MCF 10A (cell line): ENCODE measurements at regions not wholly inside any gene's neighbourhood (a gene's known extent, or its start where the extent isn't known, plus 50 kb on each side); places are given as distances from the start of the nearest gene placed in this dataset.

Source experiments
- BruUV-seq: library from RNA; stranded (reverse); fragments of 400-500 nt; replicated peaks from 2 replicates; lab custom pipeline; 2021; lab: Mats Ljungman, UMichigan
- CTCF ChIA-PET: fragments of 300-600 bp; sonication (Branson Sonifier 250); formaldehyde crosslinking; extraction: SDS; loops from one replicate; lab custom pipeline; 2021; ENCODE audit warnings: antibody characterized with exemption, inconsistent platforms; lab: Yijun Ruan, JAX
- POLR2A ChIA-PET: fragments of 300-600, 350-650 bp; sonication (Branson Sonifier 250); formaldehyde crosslinking; extraction: SDS; loops from one replicate; lab custom pipeline; 2020; ENCODE audit warnings: antibody characterized with exemption, inconsistent platforms; lab: Yijun Ruan, JAX
- DNase-seq: peaks from one replicate; pipeline ENCODE4 v3.0.0-alpha.2; 2018; ENCODE audit not compliant: unreplicated experiment
- H3K27ac Mint-ChIP-seq: one replicate; pipeline ENCODE4 v1.8.0; 2022; ENCODE audit warnings: mild to moderate bottlenecking, low read depth, mixed read lengths; ENCODE audit not compliant: unreplicated experiment
- H3K27me3 Mint-ChIP-seq: one replicate; pipeline ENCODE4 v1.8.0; 2022; ENCODE audit warnings: mixed read lengths; ENCODE audit not compliant: insufficient read depth, unreplicated experiment
- H3K36me3 Mint-ChIP-seq: one replicate; pipeline ENCODE4 v1.8.0; 2022; ENCODE audit warnings: mild to moderate bottlenecking, moderate library complexity, mixed read lengths; ENCODE audit not compliant: insufficient read depth, unreplicated experiment
- H3K4me1 Mint-ChIP-seq: one replicate; pipeline ENCODE4 v1.8.0; 2022; ENCODE audit warnings: mixed read lengths; ENCODE audit not compliant: insufficient read depth, unreplicated experiment
- H3K4me3 Mint-ChIP-seq: one replicate; pipeline ENCODE4 v1.8.0; 2022; ENCODE audit warnings: mild to moderate bottlenecking, moderate library complexity, mixed read lengths; ENCODE audit not compliant: unreplicated experiment
- H3K9me3 Mint-ChIP-seq: one replicate; pipeline ENCODE4 v1.8.0; 2022; ENCODE audit warnings: mixed read lengths; ENCODE audit not compliant: unreplicated experiment
- CTCF ChIP-seq: fragments of 200-600 bp; IDR thresholded peaks from one replicate; pipeline ENCODE4 v1.8.0; 2022; ENCODE audit warnings: antibody characterized with exemption, mild to moderate bottlenecking; ENCODE audit not compliant: unreplicated experiment
- intact Hi-C: fragments of 100-400 bp; cut with micrococcal nuclease; formaldehyde crosslinking; loops from 2 replicates; pipeline ENCODE4 v1.14.1; 2022

- Mint-ChIP-seq H3K9me3 (no peaks in the 10 kb centered on the region), H3K4me1 (peaks cover 29% of the 10 kb centered on the region), H3K27ac (peak overlapping the region; percentile 77), H3K27me3 (no peaks in the 10 kb centered on the region), H3K4me3 (peak overlapping the region; percentile 10), H3K36me3 (peaks cover 6% of the 10 kb centered on the region)
- no peak for TF ChIP-seq CTCF
- intact Hi-C loops: no loop called here
- POLR2A ChIA-PET: interaction anchor here (2.0 kb wide), 1 partner anchor 90 kb away, joined by 10 read pairs; the partner anchor contains the start of gene AATF
- CTCF ChIA-PET: interaction anchor here (0.8 kb wide), 1 partner anchor 133 kb away, joined by 3 read pairs; no protein-coding TSS in a partner anchor
- DNase-seq: no peak
- no TSS peak for BruUV-seq
Observed at GRCh38 chr17:36859003-36859300, 78.3 kb upstream of the LHX1 start.

- no TSS peak for BruUV-seq
- H3K36me3 Mint-ChIP-seq: peaks cover 6% of the 10 kb centered on the region
- H3K4me3 Mint-ChIP-seq: no peak overlapping the region
- TF ChIP-seq CTCF: no peak
- no peaks in the 10 kb centered on the region for H3K9me3 Mint-ChIP-seq
- peaks cover 29% of the 10 kb centered on the region for H3K4me1 Mint-ChIP-seq
- intact Hi-C loops: no loop called here
- ChIA-PET POLR2A (no interaction called here), CTCF (no interaction called here)
- no peak for DNase-seq
- no peaks in the 10 kb centered on the region for H3K27me3 Mint-ChIP-seq
- no peak overlapping the region for H3K27ac Mint-ChIP-seq
Observed at GRCh38 chr17:36859706-36860105, 77.6 kb upstream of the LHX1 start.

GRCh38 chr17:36861531-36861930 lies 75.7 kb upstream of the LHX1 start:
- intact Hi-C loops: no loop called here
- no peak for TF ChIP-seq CTCF
- Mint-ChIP-seq H3K27ac (no peak overlapping the region), H3K9me3 (no peaks in the 10 kb centered on the region), H3K36me3 (no peaks in the 10 kb centered on the region), H3K4me3 (no peak overlapping the region), H3K27me3 (no peaks in the 10 kb centered on the region), H3K4me1 (peaks cover 17% of the 10 kb centered on the region)
- no peak for DNase-seq
- BruUV-seq: no TSS peak
- ChIA-PET CTCF (no interaction called here), POLR2A (no interaction called here)

GRCh38 chr17:36862116-36862920 lies 75.0 kb upstream of the LHX1 start:
- Mint-ChIP-seq H3K36me3 (no peaks in the 10 kb centered on the region), H3K4me1 (peaks cover 16% of the 10 kb centered on the region), H3K9me3 (no peaks in the 10 kb centered on the region), H3K27ac (no peak overlapping the region), H3K4me3 (no peak overlapping the region), H3K27me3 (no peaks in the 10 kb centered on the region)
- intact Hi-C loops: no loop called here
- POLR2A ChIA-PET: interaction anchor here (0.8 kb wide), 1 partner anchor 132 kb away, joined by 3 read pairs; no protein-coding TSS in a partner anchor
- no TSS peak for BruUV-seq
- TF ChIP-seq CTCF: no peak
- CTCF ChIA-PET: no interaction called here
- no peak for DNase-seq
